Osteoblast (primary cell): ENCODE measurements at regions not wholly inside any gene's neighbourhood (a gene's known extent, or its start where the extent isn't known, plus 50 kb on each side); places are given as distances from the start of the nearest gene placed in this dataset.

Experiments
- DNase-seq: peaks from one replicate; pipeline ENCODE4 v3.0.0; 2011; ENCODE audit warnings: low spot score, mixed read lengths; ENCODE audit not compliant: insufficient read length; ENCODE audit errors: missing footprints
- H2AFZ ChIP-seq: 2 replicates; pipeline ENCODE4 v1.6.0; 2011; ENCODE audit warnings: mild to moderate bottlenecking, low read length
- H3K27ac ChIP-seq: 2 replicates; pipeline ENCODE4 v1.5.1; 2011; ENCODE audit warnings: mild to moderate bottlenecking, low read depth, low read length, moderate library complexity
- H3K27me3 ChIP-seq: 2 replicates; pipeline ENCODE4 v1.6.0; 2012; ENCODE audit warnings: mild to moderate bottlenecking, control low read depth, inconsistent platforms, low read length, moderate library complexity; ENCODE audit not compliant: insufficient read depth
- H3K36me3 ChIP-seq: 2 replicates; pipeline ENCODE4 v1.5.1; 2011; ENCODE audit warnings: mild to moderate bottlenecking, low read length, control low read depth, moderate library complexity; ENCODE audit not compliant: insufficient read depth
- H3K4me1 ChIP-seq: 2 replicates; pipeline ENCODE4 v1.5.1; 2011; ENCODE audit warnings: mild to moderate bottlenecking, low read length, control low read depth, moderate library complexity; ENCODE audit not compliant: insufficient read depth
- H3K4me2 ChIP-seq: 2 replicates; pipeline ENCODE4 v1.6.0; 2011; ENCODE audit warnings: mild to moderate bottlenecking, low read length; ENCODE audit not compliant: insufficient read depth
- H3K4me3 ChIP-seq: fragments of 200-600 bp; sonication (generic); 3 replicates; pipeline ENCODE4 v1.5.1; 2012; ENCODE audit warnings: mild to moderate bottlenecking, low read length, inconsistent platforms; ENCODE audit not compliant: insufficient read depth
- H3K79me2 ChIP-seq: 2 replicates; pipeline ENCODE4 v1.6.0; 2012; ENCODE audit warnings: mild to moderate bottlenecking, low read length, control low read depth, inconsistent platforms; ENCODE audit not compliant: insufficient read depth
- H3K9me3 ChIP-seq: 2 replicates; pipeline ENCODE4 v1.5.1; 2011; ENCODE audit warnings: low read depth, low read length, control low read depth
- H4K20me1 ChIP-seq: 2 replicates; pipeline ENCODE4 v1.6.0; 2012; ENCODE audit warnings: mild to moderate bottlenecking, low read length, control low read depth; ENCODE audit not compliant: insufficient read depth
- CTCF ChIP-seq: IDR thresholded peaks from 2 replicates; pipeline ENCODE4 v1.5.1; 2011; ENCODE audit warnings: mild to moderate bottlenecking, low read depth, low read length, moderate library complexity; ENCODE audit errors: extremely low read depth

- no peak for DNase-seq
- no peaks in the 10 kb centered on the region for H3K36me3 ChIP-seq
- no peak overlapping the region for H2AFZ ChIP-seq
- no peaks in the 10 kb centered on the region for H4K20me1 ChIP-seq
- no peak for TF ChIP-seq CTCF
- H3K4me3 ChIP-seq = no peak overlapping the region
- H3K79me2 ChIP-seq = no peaks in the 10 kb centered on the region
- no peaks in the 10 kb centered on the region for H3K4me1 ChIP-seq
- H3K4me2 ChIP-seq = no peak overlapping the region
- no peaks in the 10 kb centered on the region for H3K27me3 ChIP-seq
- no peak overlapping the region for H3K27ac ChIP-seq
- H3K9me3 ChIP-seq = no peaks in the 10 kb centered on the region
Observed at GRCh38 chr14:43252866-43253265, 1254.2 kb downstream of the FSCB start.

- Histone ChIP-seq H3K27me3 (no peaks in the 10 kb centered on the region), H3K79me2 (no peaks in the 10 kb centered on the region), H3K9me3 (no peaks in the 10 kb centered on the region), H4K20me1 (no peaks in the 10 kb centered on the region), H2AFZ (no peak overlapping the region), H3K4me2 (no peak overlapping the region), H3K36me3 (no peaks in the 10 kb centered on the region), H3K4me1 (no peaks in the 10 kb centered on the region), H3K27ac (no peak overlapping the region), H3K4me3 (no peak overlapping the region)
- TF ChIP-seq CTCF = no peak
- DNase-seq = no peak
Observed at GRCh38 chr14:43249591-43249990, 1257.5 kb downstream of the FSCB start.

- Histone ChIP-seq H2AFZ (no peak overlapping the region), H3K36me3 (no peaks in the 10 kb centered on the region), H3K27ac (no peak overlapping the region), H3K4me3 (no peak overlapping the region), H4K20me1 (no peaks in the 10 kb centered on the region), H3K4me2 (no peak overlapping the region), H3K9me3 (no peaks in the 10 kb centered on the region), H3K27me3 (no peaks in the 10 kb centered on the region), H3K79me2 (no peaks in the 10 kb centered on the region), H3K4me1 (no peaks in the 10 kb centered on the region)
- no peak for DNase-seq
- no peak for TF ChIP-seq CTCF
Observed at GRCh38 chr14:43249116-43249515, 1258.0 kb downstream of the FSCB start.

GRCh38 chr14:43247877-43248276 lies 1259.2 kb downstream of the FSCB start:
- H3K9me3 ChIP-seq = no peaks in the 10 kb centered on the region
- H3K4me3 ChIP-seq = no peak overlapping the region
- H3K36me3 ChIP-seq = no peaks in the 10 kb centered on the region
- no peak overlapping the region for H3K4me2 ChIP-seq
- H3K79me2 ChIP-seq = no peaks in the 10 kb centered on the region
- no peak overlapping the region for H2AFZ ChIP-seq
- H4K20me1 ChIP-seq = no peaks in the 10 kb centered on the region
- no peak overlapping the region for H3K27ac ChIP-seq
- no peak for TF ChIP-seq CTCF
- no peaks in the 10 kb centered on the region for H3K4me1 ChIP-seq
- no peaks in the 10 kb centered on the region for H3K27me3 ChIP-seq
- no peak for DNase-seq
